Right ventricle myocardium superior (tissue), 1 donor: ENCODE measurements at regions not wholly inside any gene's neighbourhood (a gene's known extent, or its start where the extent isn't known, plus 50 kb on each side); places are given as distances from the start of the nearest gene placed in this dataset.

Experiments
- ATAC-seq: fragments of 200-7000 bp; cut with Tn5 transposase; one replicate; pipeline ENCODE4 v1.9.1; 2020; ENCODE audit warnings: mild to moderate bottlenecking; ENCODE audit not compliant: poor library complexity
- DNase-seq: peaks from one replicate; pipeline ENCODE4 v3.0.0-alpha.2; 2020
- intact Hi-C: fragments of 100-400 bp; cut with DNase I; formaldehyde crosslinking; loops from one replicate; pipeline ENCODE4 v1.11.2; 2022
- donor health status: DM: no; HTN: yes; CAD: no; lungs with severe emphysema.

DNA sequence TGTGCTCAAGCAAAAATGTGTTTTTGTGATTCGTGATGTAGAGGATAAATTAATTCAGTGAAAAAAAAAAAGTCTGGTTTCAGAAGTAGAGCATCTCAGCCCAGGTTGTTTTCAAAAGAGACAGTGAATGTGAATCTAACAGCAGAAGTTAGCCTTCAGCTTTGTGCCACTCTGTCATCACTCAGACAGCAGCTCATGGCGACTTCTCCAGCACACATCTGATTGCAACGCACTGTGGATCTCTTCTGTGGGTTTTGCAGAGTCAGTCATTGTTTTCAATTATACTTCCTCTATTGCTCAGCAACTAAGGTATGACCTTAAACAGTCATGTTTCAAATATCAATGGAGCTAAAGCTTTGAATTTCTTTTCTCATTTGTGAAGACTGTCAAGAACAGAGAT lies 335.5 kb upstream of the POU3F2 start:
- ATAC-seq (no peak), DNase-seq (no peak)
- intact Hi-C loops, result no loop called here

- ATAC-seq, result no peak
- DNase-seq, result no peak
- intact Hi-C loops, result no loop called here
Measured at GRCh38 chr6:98514073-98514720, 320.2 kb upstream of the POU3F2 start.

DNA sequence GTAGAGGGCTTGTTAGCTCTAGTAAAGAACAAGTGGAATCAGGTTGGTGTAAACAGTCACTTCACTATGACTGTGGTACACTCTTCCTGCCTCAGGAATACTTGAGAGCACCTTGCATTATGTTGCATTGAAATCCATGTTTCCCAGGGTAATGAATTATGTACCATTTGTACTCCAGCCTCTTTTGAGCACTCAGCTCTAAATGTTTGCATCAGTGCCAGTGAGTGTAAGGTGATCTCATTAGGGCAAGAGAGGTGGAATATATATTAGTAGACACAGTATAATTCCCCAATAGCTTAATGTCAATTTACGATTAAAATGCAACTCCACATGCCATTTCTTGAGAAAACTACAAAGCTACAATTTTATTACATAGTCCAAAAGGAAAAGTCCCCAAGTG lies 319.6 kb upstream of the POU3F2 start:
- DNase-seq, result no peak
- no peak for ATAC-seq
- intact Hi-C loops, result no loop called here

GRCh38 chr6:98516206-98516605 lies 318.2 kb upstream of the POU3F2 start:
- intact Hi-C loops, result no loop called here
- DNase-seq (no peak), ATAC-seq (no peak)

DNA sequence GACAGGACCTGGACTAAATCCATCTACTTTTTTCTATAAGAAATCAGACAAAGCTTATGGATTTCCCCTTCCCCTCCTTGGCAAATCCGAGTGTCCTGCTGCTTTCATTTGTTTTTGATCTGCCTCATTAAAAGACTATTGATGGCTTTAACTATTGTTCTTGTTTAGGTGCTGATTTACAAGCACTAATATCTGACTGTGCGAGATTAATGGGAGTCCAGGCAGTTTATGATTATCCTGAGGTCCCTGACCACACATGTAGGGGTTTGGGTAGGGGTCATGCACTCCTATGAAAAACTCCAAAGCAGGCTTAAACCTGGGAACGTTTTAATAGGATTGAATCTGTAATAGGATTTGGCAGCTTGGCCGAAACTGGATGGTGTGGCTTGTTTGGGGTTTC lies 317.5 kb upstream of the POU3F2 start:
- no peak for DNase-seq
- intact Hi-C loops, result no loop called here
- no peak for ATAC-seq

GRCh38 chr6:98525860-98526259 lies 308.5 kb upstream of the POU3F2 start:
- ATAC-seq, result no peak
- intact Hi-C loops, result no loop called here
- DNase-seq, result no peak

DNA sequence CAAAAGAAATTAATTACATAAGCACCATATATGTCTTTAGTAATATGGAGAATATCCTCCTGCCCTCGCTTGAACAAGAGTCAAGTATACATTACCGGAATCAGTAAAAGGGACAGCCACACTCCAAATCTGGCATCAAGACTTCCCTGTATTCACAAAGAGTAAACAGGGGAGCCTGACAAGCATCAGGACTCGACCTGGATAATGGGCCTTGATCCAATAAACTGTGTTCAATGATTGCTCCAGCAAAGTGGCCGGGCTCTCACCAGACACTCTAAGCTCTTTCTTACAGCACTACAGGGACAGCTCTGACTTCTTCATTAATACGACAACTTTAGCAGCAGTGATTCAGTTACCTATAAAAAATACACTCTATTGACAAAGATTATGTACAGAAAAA lies 307.9 kb upstream of the POU3F2 start:
- ATAC-seq (no peak), DNase-seq (no peak)
- intact Hi-C loops, result no loop called here

DNA sequence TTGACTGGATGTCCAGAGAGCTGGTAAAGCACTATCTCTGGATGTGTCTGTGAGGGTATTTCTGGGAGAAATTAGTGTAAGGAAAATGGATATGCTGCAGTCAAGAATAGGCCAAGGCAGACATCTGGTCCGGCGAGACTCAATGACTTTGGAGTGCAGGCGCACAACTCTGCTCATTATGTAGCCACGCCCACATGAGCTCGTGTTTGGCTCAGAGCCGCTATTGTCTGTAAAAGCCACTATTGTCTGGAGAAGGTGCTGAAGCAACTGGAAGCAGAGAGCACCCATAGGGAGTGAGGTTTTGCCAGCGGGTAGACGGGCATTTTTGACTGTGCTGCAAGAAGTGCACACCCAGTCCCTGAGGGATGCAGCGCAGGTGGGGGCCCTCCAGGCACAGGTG lies 305.0 kb upstream of the POU3F2 start:
- intact Hi-C loops, result no loop called here
- DNase-seq (no peak), ATAC-seq (no peak)

- DNase-seq (no peak), ATAC-seq (no peak)
- intact Hi-C loops, result no loop called here
Measured at GRCh38 chr6:98530732-98531131, 303.6 kb upstream of the POU3F2 start.

- DNase-seq (no peak), ATAC-seq (no peak)
- intact Hi-C loops, result no loop called here
Measured at GRCh38 chr6:98532004-98532403, 302.4 kb upstream of the POU3F2 start.

- ATAC-seq (no peak), DNase-seq (no peak)
- intact Hi-C loops, result no loop called here
Measured at GRCh38 chr6:98539741-98540140, 294.6 kb upstream of the POU3F2 start.

- intact Hi-C loops, result no loop called here
- no peak for ATAC-seq
Measured at GRCh38 chr6:98546376-98546775, 288.0 kb upstream of the POU3F2 start.

DNA sequence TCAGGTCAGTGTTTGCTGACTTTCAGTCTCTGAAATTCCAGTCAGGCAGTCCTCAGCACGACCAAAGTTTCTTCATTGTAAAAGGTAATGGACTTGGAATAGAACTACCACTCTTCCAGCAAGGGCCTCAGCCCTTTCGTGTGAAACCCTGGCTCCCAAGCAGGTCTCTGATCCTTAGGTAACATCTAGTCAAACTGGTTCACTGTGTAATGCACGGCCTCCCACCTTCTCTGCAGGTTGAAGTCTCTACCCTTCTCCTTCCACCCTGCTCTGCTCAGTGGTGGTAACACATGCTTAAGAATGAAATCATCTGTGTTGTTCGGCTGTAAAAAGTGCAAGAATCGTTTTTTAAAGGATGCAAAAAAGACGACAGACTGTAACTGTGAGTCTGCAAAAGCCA lies 287.2 kb upstream of the POU3F2 start:
- intact Hi-C loops, result no loop called here
- no peak for DNase-seq
- ATAC-seq, result no peak

More at GRCh38 chr6:98546376-98546775, 288.0 kb upstream of the POU3F2 start:
- DNase-seq, result no peak

DNA sequence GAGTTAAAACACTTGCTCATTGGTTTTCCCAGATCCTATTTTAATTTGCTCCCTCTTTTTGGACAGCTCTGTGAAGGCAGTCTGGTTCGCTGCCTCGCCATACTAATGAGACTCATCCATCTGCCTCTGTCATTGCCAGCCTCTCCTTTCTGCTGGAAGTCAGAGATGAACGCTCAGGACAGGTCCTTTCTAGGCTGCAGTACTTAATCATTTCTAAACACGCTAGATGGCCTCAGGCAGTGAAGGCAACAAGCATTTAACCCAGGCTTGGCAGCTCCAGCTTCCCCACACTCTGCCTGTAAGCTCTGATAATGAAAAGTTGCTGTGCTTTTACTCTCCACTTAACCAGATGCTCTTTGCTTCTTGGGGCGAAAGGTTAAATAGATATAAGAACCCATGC lies 286.7 kb upstream of the POU3F2 start:
- no peak for DNase-seq
- ATAC-seq, result no peak
- intact Hi-C loops, result no loop called here

DNA sequence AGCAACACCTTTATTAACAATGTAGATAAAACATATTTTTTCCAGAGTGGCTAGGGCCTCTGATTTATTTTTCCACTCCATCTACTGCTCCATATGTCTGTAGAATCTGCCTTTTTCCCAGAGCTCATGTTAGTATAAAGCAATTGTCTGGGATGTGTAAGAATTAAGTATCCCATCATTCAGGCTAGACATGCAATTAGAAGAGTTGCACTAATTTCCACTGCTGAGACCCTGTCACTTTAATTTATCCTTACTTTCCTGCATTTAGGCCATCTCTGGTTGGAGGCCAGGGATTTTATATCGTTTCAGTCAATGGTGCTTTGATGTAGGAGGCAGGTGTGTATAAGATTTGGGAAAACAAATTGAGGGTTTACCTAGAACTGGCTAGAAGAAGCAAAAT lies 286.1 kb upstream of the POU3F2 start:
- intact Hi-C loops, result no loop called here

GRCh38 chr6:98560418-98560817 lies 274.0 kb upstream of the POU3F2 start:
- no peak for ATAC-seq
- DNase-seq, result no peak
- intact Hi-C loops, result no loop called here

More for the DNA sequence above, 286.1 kb upstream of the POU3F2 start:
- DNase-seq (no peak), ATAC-seq (no peak)

- intact Hi-C loops, result no loop called here
- ATAC-seq (no peak), DNase-seq (no peak)
Measured at GRCh38 chr6:98560841-98561240, 273.5 kb upstream of the POU3F2 start.

DNA sequence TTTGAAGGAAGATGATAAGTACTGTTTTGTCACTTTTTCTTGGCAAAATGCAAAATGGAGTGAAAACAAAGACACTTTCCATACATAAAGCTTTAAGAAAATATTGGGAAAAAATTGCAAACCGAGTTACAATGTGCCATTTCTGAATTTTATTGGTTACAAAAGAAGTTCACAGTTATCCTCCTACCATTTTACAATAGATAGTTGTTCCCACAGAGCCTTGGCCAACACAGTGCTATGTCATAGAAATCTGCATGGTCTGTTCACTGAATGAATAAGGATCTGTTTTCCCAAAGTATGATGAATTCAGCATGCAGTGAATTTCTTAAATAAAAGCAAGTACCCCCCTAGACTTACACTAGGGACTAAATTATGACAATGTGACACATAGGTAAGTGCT lies 268.2 kb upstream of the POU3F2 start:
- intact Hi-C loops, result no loop called here
- ATAC-seq, result no peak
- no peak for DNase-seq

- no peak for DNase-seq
- ATAC-seq, result no peak
- intact Hi-C loops, result no loop called here
Measured at GRCh38 chr6:98572579-98572978, 261.8 kb upstream of the POU3F2 start.

GRCh38 chr6:98574984-98575383 lies 259.4 kb upstream of the POU3F2 start:
- intact Hi-C loops, result no loop called here
- ATAC-seq, result no peak

DNA sequence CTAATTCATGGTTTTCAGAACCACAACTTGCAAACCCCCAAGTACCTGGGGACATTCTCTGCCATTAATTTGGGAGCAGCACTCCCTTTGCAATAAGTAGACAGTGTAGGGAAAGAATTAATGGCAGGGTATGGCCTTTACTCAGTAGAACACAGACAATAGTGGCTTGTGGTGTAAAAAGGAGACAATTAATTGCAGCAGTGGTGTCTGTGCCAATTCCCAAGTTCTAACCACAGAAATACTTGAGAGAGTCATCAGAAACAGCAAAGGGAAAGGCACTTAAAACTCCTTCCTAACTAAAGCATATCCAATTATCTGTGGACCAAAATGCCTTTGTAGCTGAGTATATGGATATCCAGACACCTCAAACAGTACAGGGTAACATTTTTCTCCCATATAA lies 257.6 kb upstream of the POU3F2 start:
- intact Hi-C loops, result no loop called here
- DNase-seq, result no peak

More at GRCh38 chr6:98574984-98575383, 259.4 kb upstream of the POU3F2 start:
- DNase-seq, result no peak

More for the DNA sequence above, 257.6 kb upstream of the POU3F2 start:
- no peak for ATAC-seq
